Trophoblast cell (in vitro differentiated cells and primary cell): ENCODE measurements at regions not wholly inside any gene's neighbourhood (a gene's known extent, or its start where the extent isn't known, plus 50 kb on each side); places are given as distances from the start of the nearest gene placed in this dataset.
"Not testable (repeated sequence)": the region's sequence is repeated elsewhere in the genome, so short reads cannot be mapped to it uniquely, and the experiment has no call there.

Source experiments
- DNase-seq, 2 donors: peaks; one replicate each; pipeline ENCODE4 v3.0.0-alpha.2; 2016
- H2AFZ ChIP-seq: 2 replicates; pipeline ENCODE4 v1.6.1; 2013; ENCODE audit warnings: low read length, moderate library complexity, mild to moderate bottlenecking; ENCODE audit not compliant: insufficient read depth, poor library complexity
- H2AK5ac ChIP-seq: 2 replicates; pipeline ENCODE4 v1.6.1; 2013; ENCODE audit warnings: mild to moderate bottlenecking, low read length
- H2BK120ac ChIP-seq: 2 replicates; pipeline ENCODE4 v1.6.1; 2013; ENCODE audit warnings: low read length, mild to moderate bottlenecking, moderate library complexity; ENCODE audit not compliant: insufficient read depth, poor library complexity
- H2BK12ac ChIP-seq: 2 replicates; pipeline ENCODE4 v1.6.1; 2013; ENCODE audit warnings: mild to moderate bottlenecking, low read length, moderate library complexity
- H2BK5ac ChIP-seq: 2 replicates; pipeline ENCODE4 v1.6.1; 2013; ENCODE audit warnings: low read length, low read depth, moderate library complexity, mild to moderate bottlenecking; ENCODE audit not compliant: poor library complexity
- H3K14ac ChIP-seq: 2 replicates; pipeline ENCODE4 v1.6.1; 2013; ENCODE audit warnings: mild to moderate bottlenecking, low read length
- H3K18ac ChIP-seq: 2 replicates; pipeline ENCODE4 v1.6.1; 2013; ENCODE audit warnings: mild to moderate bottlenecking, low read length
- H3K23ac ChIP-seq: 2 replicates; pipeline ENCODE4 v1.6.1; 2013; ENCODE audit warnings: low read length
- H3K27ac ChIP-seq: 2 replicates; pipeline ENCODE4 v1.5.1; 2013; ENCODE audit warnings: low read depth, mild to moderate bottlenecking, inconsistent platforms, low read length, moderate library complexity
- H3K27me3 ChIP-seq: 2 replicates; pipeline ENCODE4 v1.6.1; 2013; ENCODE audit warnings: inconsistent platforms, mild to moderate bottlenecking, low read length, moderate library complexity; ENCODE audit not compliant: insufficient read depth
- H3K36me3 ChIP-seq, 2 experiments: 1 replicate in 1 of 2; 2 replicates in 1 of 2; pipeline ENCODE4 v1.6.1; 2013; ENCODE audit warnings: low read length in 2 of 2, mild to moderate bottlenecking in 2 of 2, moderate library complexity in 1 of 2; ENCODE audit not compliant: insufficient read depth in 2 of 2, control insufficient read depth in 1 of 2
- H3K4ac ChIP-seq: 2 replicates; pipeline ENCODE4 v1.6.1; 2013; ENCODE audit warnings: low read depth, mild to moderate bottlenecking, low read length, moderate library complexity
- H3K4me1 ChIP-seq, 2 experiments: 1 replicate in 1 of 2; 2 replicates in 1 of 2; pipeline ENCODE4 v1.6.1; 2013; ENCODE audit warnings: low read length in 2 of 2, mild to moderate bottlenecking in 2 of 2, moderate library complexity in 1 of 2; ENCODE audit not compliant: insufficient read depth in 2 of 2, control insufficient read depth in 1 of 2
- H3K4me2 ChIP-seq: 2 replicates; pipeline ENCODE4 v1.6.1; 2013; ENCODE audit warnings: inconsistent platforms, mild to moderate bottlenecking, low read length, moderate library complexity
- H3K4me3 ChIP-seq: 2 replicates; pipeline ENCODE4 v1.5.1; 2013; ENCODE audit warnings: mild to moderate bottlenecking, low read depth, low read length, inconsistent platforms
- H3K79me1 ChIP-seq: one replicate; pipeline ENCODE4 v1.6.1; 2013; ENCODE audit warnings: low read length
- H3K79me2 ChIP-seq: 2 replicates; pipeline ENCODE4 v1.6.1; 2013; ENCODE audit warnings: low read length, mild to moderate bottlenecking; ENCODE audit not compliant: control insufficient read depth, insufficient read depth, poor library complexity
- H3K9ac ChIP-seq: 2 replicates; pipeline ENCODE4 v1.6.1; 2013; ENCODE audit warnings: mild to moderate bottlenecking, low read length
- H3K9me3 ChIP-seq: 2 replicates; pipeline ENCODE4 v1.6.1; 2013; ENCODE audit warnings: low read depth, mild to moderate bottlenecking, control low read depth, inconsistent platforms, low read length; ENCODE audit not compliant: insufficient read depth
- H4K12ac ChIP-seq: 2 replicates; pipeline ENCODE4 v1.6.1; 2013; ENCODE audit warnings: low read depth, mild to moderate bottlenecking, low read length, moderate library complexity
- H4K8ac ChIP-seq: 2 replicates; pipeline ENCODE4 v1.6.1; 2013; ENCODE audit warnings: low read depth, mild to moderate bottlenecking, low read length, moderate library complexity
- H4K91ac ChIP-seq: one replicate; pipeline ENCODE4 v1.6.1; 2013; ENCODE audit warnings: low read depth, mild to moderate bottlenecking, low read length, moderate library complexity
- WGBS: extraction: QIAGEN DNeasy Blood & Tissue Kit; methylation state at CpG from one replicate; pipeline ENCODE4 v1.1.7; 2013; ENCODE audit warnings: missing lambda C conversion rate; ENCODE audit not compliant: insufficient read length, insufficient coverage; ENCODE audit errors: extremely low coverage; 5-methylcytosine and 5-hydroxymethylcytosine counted together

- H3K4ac ChIP-seq, H3K4me3 ChIP-seq, H2BK12ac ChIP-seq, H2AK5ac ChIP-seq, H3K4me2 ChIP-seq, H3K9ac ChIP-seq, H3K36me3 ChIP-seq, H4K8ac ChIP-seq, H3K4me1 ChIP-seq, H2BK5ac ChIP-seq, H4K12ac ChIP-seq, H3K79me1 ChIP-seq, H3K79me2 ChIP-seq, H2BK120ac ChIP-seq, H3K14ac ChIP-seq, H3K9me3 ChIP-seq, H4K91ac ChIP-seq, H2AFZ ChIP-seq, H3K27me3 ChIP-seq, H3K27ac ChIP-seq, H3K23ac ChIP-seq, H3K18ac ChIP-seq: not testable (repeated sequence)
- DNase-seq, result peak; percentile 1 to 13
- no CpG with 5 or more reads among the region's 6 CpGs for WGBS
These were observed 309.1 kb downstream of the KLF13 start for GRCh38 chr15:31635715-31636114.

GRCh38 chr15:31636911-31637310, 310.3 kb downstream of the KLF13 start:
- not testable (repeated sequence) for H3K23ac ChIP-seq, H3K27ac ChIP-seq, H3K27me3 ChIP-seq, DNase-seq, H2BK12ac ChIP-seq, H2AK5ac ChIP-seq, H3K9ac ChIP-seq, H2BK120ac ChIP-seq, H2BK5ac ChIP-seq, H3K79me1 ChIP-seq, H4K12ac ChIP-seq, H2AFZ ChIP-seq, H3K4me1 ChIP-seq, H3K36me3 ChIP-seq, H4K8ac ChIP-seq, H3K9me3 ChIP-seq, H4K91ac ChIP-seq, H3K4me2 ChIP-seq, H3K4ac ChIP-seq, H3K4me3 ChIP-seq, H3K18ac ChIP-seq, H3K79me2 ChIP-seq, H3K14ac ChIP-seq
- WGBS, result no CpG with 5 or more reads among the region's 1 CpG

GRCh38 chr15:31643955-31644354, 317.3 kb downstream of the KLF13 start:
- not testable (repeated sequence) for H3K14ac ChIP-seq, H2AK5ac ChIP-seq, H3K36me3 ChIP-seq, H2BK5ac ChIP-seq, H3K79me2 ChIP-seq, H3K9me3 ChIP-seq, H3K18ac ChIP-seq, H2BK120ac ChIP-seq, H3K4me2 ChIP-seq, H3K27ac ChIP-seq, H3K27me3 ChIP-seq, DNase-seq, H4K91ac ChIP-seq, H3K9ac ChIP-seq, H3K79me1 ChIP-seq, H3K4ac ChIP-seq, H3K23ac ChIP-seq, H2BK12ac ChIP-seq, H2AFZ ChIP-seq, H4K8ac ChIP-seq, H3K4me3 ChIP-seq, H4K12ac ChIP-seq, H3K4me1 ChIP-seq
- no CpG with 5 or more reads among the region's 5 CpGs for WGBS

GRCh38 chr15:31644761-31645160, 318.1 kb downstream of the KLF13 start:
- H3K18ac ChIP-seq, H2AFZ ChIP-seq, H3K36me3 ChIP-seq, H2BK5ac ChIP-seq, H3K79me1 ChIP-seq, H3K4me1 ChIP-seq, H4K91ac ChIP-seq, H2BK120ac ChIP-seq, H3K27me3 ChIP-seq, H3K14ac ChIP-seq, H2AK5ac ChIP-seq, DNase-seq, H3K23ac ChIP-seq, H3K27ac ChIP-seq, H3K79me2 ChIP-seq, H4K8ac ChIP-seq, H4K12ac ChIP-seq, H3K9ac ChIP-seq, H3K4me3 ChIP-seq, H3K9me3 ChIP-seq, H2BK12ac ChIP-seq, H3K4me2 ChIP-seq, H3K4ac ChIP-seq: not testable (repeated sequence)
- WGBS, result no CpG with 5 or more reads among the region's 3 CpGs
